CD14-positive monocyte (primary cell): ENCODE measurements at regions not wholly inside any gene's neighbourhood (a gene's known extent, or its start where the extent isn't known, plus 50 kb on each side); places are given as distances from the start of the nearest gene placed in this dataset.

Source experiments
- DNase-seq, 3 donors: peaks; one replicate each; pipeline ENCODE4 v3.0.0-alpha.2; 2011 to 2022
- H2AFZ ChIP-seq: 2 replicates; pipeline ENCODE4 v1.6.0; 2012; ENCODE audit warnings: mild to moderate bottlenecking, low read depth, low read length, inconsistent platforms; ENCODE audit not compliant: insufficient read depth, poor library complexity, severe bottlenecking
- H3K27ac ChIP-seq, 2 donors: 1 replicate in 1 of 2; 2 replicates in 1 of 2; pipeline ENCODE4 v1.5.1; 2012 to 2013; ENCODE audit warnings: low read length in 2 of 2, control low read depth in 1 of 2, inconsistent platforms in 1 of 2, low read depth in 1 of 2, mild to moderate bottlenecking in 1 of 2
- H3K27me3 ChIP-seq, 2 donors: one replicate each; pipeline versions ENCODE4 v1.6.0 to v1.6.1; 2011 to 2013; ENCODE audit warnings: low read length in 2 of 2; ENCODE audit not compliant: control insufficient read depth in 2 of 2, insufficient read depth in 2 of 2
- H3K36me3 ChIP-seq, 2 donors: replicated peaks in 1 of 2; 1 replicate in 1 of 2; 2 replicates in 1 of 2; pipeline versions ENCODE4 v1.5.1 to v1.6.1; 2012 to 2013; ENCODE audit warnings: low read length in 2 of 2, control low read depth in 1 of 2, inconsistent platforms in 1 of 2, mild to moderate bottlenecking in 1 of 2; ENCODE audit not compliant: insufficient read depth in 2 of 2, control insufficient read depth in 1 of 2
- H3K4me1 ChIP-seq, 2 donors: 1 replicate in 1 of 2; 2 replicates in 1 of 2; pipeline versions ENCODE4 v1.5.1 to v1.6.1; 2012 to 2013; ENCODE audit warnings: low read length in 2 of 2, control low read depth in 1 of 2, inconsistent platforms in 1 of 2, mild to moderate bottlenecking in 1 of 2, moderate library complexity in 1 of 2; ENCODE audit not compliant: insufficient read depth in 2 of 2, control insufficient read depth in 1 of 2
- H3K4me2 ChIP-seq: replicated peaks from 2 replicates; pipeline ENCODE3; 2012; ENCODE audit warnings: low read length, moderate library complexity, mild to moderate bottlenecking; ENCODE audit not compliant: poor library complexity, severe bottlenecking; ENCODE audit errors: extremely low read depth
- H3K4me3 ChIP-seq, 3 experiments: fragments of 200-600 bp in 1 of 3; sonication (generic) in 1 of 3; replicated peaks in 1 of 3; 1 replicate in 2 of 3; 2 replicates in 1 of 3; pipeline ENCODE4 v1.5.1; 2011 to 2013; ENCODE audit warnings: low read length in 3 of 3, mild to moderate bottlenecking in 3 of 3, control low read depth in 2 of 3, low read depth in 2 of 3, inconsistent platforms in 1 of 3, moderate library complexity in 1 of 3
- H3K79me2 ChIP-seq: 2 replicates; pipeline ENCODE4 v1.6.0; 2012; ENCODE audit warnings: mild to moderate bottlenecking, control low read depth, inconsistent platforms, low read length, moderate library complexity; ENCODE audit not compliant: insufficient read depth
- H3K9ac ChIP-seq: 2 replicates; pipeline ENCODE4 v1.6.0; 2017; ENCODE audit warnings: low read length, mild to moderate bottlenecking; ENCODE audit not compliant: insufficient read depth, poor library complexity, severe bottlenecking
- H3K9me3 ChIP-seq, 2 donors: replicated peaks in 1 of 2; 1 replicate in 1 of 2; 2 replicates in 1 of 2; pipeline versions ENCODE4 v1.5.1 to v1.6.1; 2012 to 2013; ENCODE audit warnings: low read length in 2 of 2, control low read depth in 1 of 2; ENCODE audit not compliant: control insufficient read depth in 1 of 2, insufficient read depth in 1 of 2
- H4K20me1 ChIP-seq: 2 replicates; pipeline ENCODE4 v1.6.0; 2012; ENCODE audit warnings: mild to moderate bottlenecking, low read length, control low read depth, moderate library complexity; ENCODE audit not compliant: insufficient read depth
- H3K27ac Mint-ChIP-seq, 7 donors: one replicate each; pipeline ENCODE4 v1.8.0; 2020; ENCODE audit warnings: mild to moderate bottlenecking in 7 of 7, mixed read lengths in 7 of 7, moderate library complexity in 6 of 7, inconsistent platforms in 2 of 7
- H3K27me3 Mint-ChIP-seq, 3 donors: one replicate each; pipeline ENCODE4 v1.8.0; 2021 to 2022; ENCODE audit warnings: low read depth in 3 of 3, mild to moderate bottlenecking in 3 of 3, mixed read lengths in 3 of 3, moderate library complexity in 3 of 3, inconsistent platforms in 1 of 3
- H3K36me3 Mint-ChIP-seq, 2 donors: one replicate each; pipeline ENCODE4 v1.8.0; 2020; ENCODE audit warnings: mixed read lengths in 2 of 2, inconsistent platforms in 1 of 2, mild to moderate bottlenecking in 1 of 2
- H3K4me1 Mint-ChIP-seq: one replicate; pipeline ENCODE4 v1.8.0; 2020; ENCODE audit warnings: mild to moderate bottlenecking, mixed read lengths
- H3K4me3 Mint-ChIP-seq, 2 donors: one replicate each; pipeline ENCODE4 v1.8.0; 2020; ENCODE audit warnings: mild to moderate bottlenecking in 2 of 2, mixed read lengths in 2 of 2, moderate library complexity in 1 of 2
- H3K9me3 Mint-ChIP-seq, 7 donors: one replicate each; pipeline ENCODE4 v1.8.0; 2020 to 2022; ENCODE audit warnings: mixed read lengths in 7 of 7, mild to moderate bottlenecking in 6 of 7, moderate library complexity in 6 of 7, inconsistent platforms in 2 of 7
- CTCF ChIP-seq: fragments of 200-600 bp; IDR thresholded peaks from one replicate; pipeline ENCODE4 v1.8.0; 2022; ENCODE audit warnings: antibody characterized with exemption, mild to moderate bottlenecking
- WGBS: methylation state at CpG from one replicate; pipeline ENCODE4 v1.1.5; 2013; ENCODE audit warnings: missing lambda C conversion rate; ENCODE audit not compliant: insufficient coverage; 5-methylcytosine and 5-hydroxymethylcytosine counted together
- intact Hi-C, 2 donors: fragments of 100-400 bp; cut with micrococcal nuclease; formaldehyde crosslinking; loops; one replicate each; pipeline versions ENCODE4 v1.15.0 to v1.15.1; 2023

GRCh38 chr18:11470941-11471340 lies 138.5 kb upstream of the SLC35G4 start:
- Mint-ChIP-seq H3K27me3 (peaks cover 0 to 4% (median 0%) of the 10 kb centered on the region in 3 donors), H3K4me3 (no peak overlapping the region), H3K4me1 (no peaks in the 10 kb centered on the region), H3K27ac (no peak overlapping the region), H3K9me3 (peaks cover 0 to 13% (median 6%) of the 10 kb centered on the region in 7 donors), H3K36me3 (no peaks in the 10 kb centered on the region)
- Histone ChIP-seq H3K4me2 (no peak overlapping the region), H3K4me1 (no peaks in the 10 kb centered on the region), H3K9ac (no peak overlapping the region), H3K27ac (no peak overlapping the region), H3K27me3 (no peaks in the 10 kb centered on the region), H2AFZ (no peak overlapping the region), H4K20me1 (no peaks in the 10 kb centered on the region), H3K4me3 (no peak overlapping the region), H3K9me3 (peaks cover 0 to 5% of the 10 kb centered on the region in 2 donors), H3K36me3 (no peaks in the 10 kb centered on the region), H3K79me2 (no peaks in the 10 kb centered on the region)
- DNase-seq = no peak
- no peak for TF ChIP-seq CTCF
- 96% methylated on average over 7 of the region's 7 CpGs for WGBS
- intact Hi-C loops = no loop called here

GRCh38 chr18:11468617-11469016 lies 140.8 kb upstream of the SLC35G4 start:
- no peaks in the 10 kb centered on the region for H3K79me2 ChIP-seq
- H3K27ac ChIP-seq = no peak overlapping the region
- no peaks in the 10 kb centered on the region for H3K4me1 ChIP-seq
- H4K20me1 ChIP-seq = no peaks in the 10 kb centered on the region
- no peak overlapping the region for H3K4me3 Mint-ChIP-seq
- TF ChIP-seq CTCF = no peak
- WGBS = 45% methylated on average over 2 of the region's 2 CpGs
- no peak overlapping the region for H3K9ac ChIP-seq
- peaks cover 0 to 12% of the 10 kb centered on the region in 2 donors for H3K9me3 ChIP-seq
- no peak overlapping the region for H2AFZ ChIP-seq
- intact Hi-C loops = no loop called here
- no peak overlapping the region for H3K4me3 ChIP-seq
- H3K36me3 Mint-ChIP-seq = no peaks in the 10 kb centered on the region
- H3K27me3 Mint-ChIP-seq = peaks cover 0 to 4% (median 1%) of the 10 kb centered on the region in 3 donors
- no peaks in the 10 kb centered on the region for H3K4me1 Mint-ChIP-seq
- DNase-seq = no peak
- H3K4me2 ChIP-seq = no peak overlapping the region
- no peak overlapping the region for H3K27ac Mint-ChIP-seq
- peaks cover 0 to 22% (median 4%) of the 10 kb centered on the region in 7 donors for H3K9me3 Mint-ChIP-seq
- H3K36me3 ChIP-seq = no peaks in the 10 kb centered on the region
- no peaks in the 10 kb centered on the region for H3K27me3 ChIP-seq
